GM19455 (cell line): ENCODE measurements at regions not wholly inside any gene's neighbourhood (a gene's known extent, or its start where the extent isn't known, plus 50 kb on each side); places are given as distances from the start of the nearest gene placed in this dataset.
"Not testable (repeated sequence)": the region's sequence is repeated elsewhere in the genome, so short reads cannot be mapped to it uniquely, and the experiment has no call there.

Experiments
- ATAC-seq: cut with Tn5 transposase; IDR thresholded peaks from one replicate; pipeline ENCODE4 v1.9.1; 2021; ENCODE audit not compliant: unreplicated experiment

GRCh38 chr7:46071076-46071475 lies 150.0 kb upstream of the IGFBP3 start:
- ATAC-seq, result no peak

- no peak for ATAC-seq
Measured at GRCh38 chr7:46068159-46068558, 147.1 kb upstream of the IGFBP3 start.

- no peak for ATAC-seq
Measured at GRCh38 chr7:46059308-46060020, 138.4 kb upstream of the IGFBP3 start.

DNA sequence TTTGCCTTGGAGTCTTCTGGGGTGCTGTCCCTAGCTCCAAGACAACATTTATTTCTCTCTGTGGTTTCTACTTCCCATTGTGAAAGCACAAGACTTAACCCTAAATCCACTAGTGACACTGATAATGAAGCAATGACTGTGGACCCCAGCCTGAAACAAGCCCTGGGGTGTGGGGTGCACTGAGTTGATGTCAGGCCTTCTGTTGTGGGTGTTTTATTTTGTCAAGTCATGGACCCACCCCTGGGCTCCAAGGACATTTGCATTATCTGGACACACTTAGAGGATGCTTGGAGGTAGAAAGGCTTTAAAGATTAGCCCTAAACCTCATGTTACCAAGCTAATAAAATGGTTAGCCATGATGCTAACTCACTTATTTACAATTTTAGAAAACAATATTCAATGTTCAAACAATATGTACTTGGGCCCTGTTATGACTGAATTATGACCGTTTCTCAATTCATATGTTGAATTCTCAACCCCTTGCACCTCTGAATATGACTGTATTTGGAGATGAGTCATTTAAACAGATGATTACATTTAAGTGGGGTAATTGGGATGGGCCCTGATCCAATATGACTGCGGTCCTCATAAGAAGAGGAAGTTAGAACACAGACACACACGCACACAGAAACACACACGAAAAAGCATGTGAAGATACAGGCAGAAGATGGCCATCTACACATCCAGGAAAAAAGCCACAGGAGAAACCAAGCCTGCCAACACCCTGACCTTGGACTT lies 137.2 kb upstream of the IGFBP3 start:
- no peak for ATAC-seq

GRCh38 chr7:46054915-46055314 lies 133.8 kb upstream of the IGFBP3 start:
- ATAC-seq, result no peak

DNA sequence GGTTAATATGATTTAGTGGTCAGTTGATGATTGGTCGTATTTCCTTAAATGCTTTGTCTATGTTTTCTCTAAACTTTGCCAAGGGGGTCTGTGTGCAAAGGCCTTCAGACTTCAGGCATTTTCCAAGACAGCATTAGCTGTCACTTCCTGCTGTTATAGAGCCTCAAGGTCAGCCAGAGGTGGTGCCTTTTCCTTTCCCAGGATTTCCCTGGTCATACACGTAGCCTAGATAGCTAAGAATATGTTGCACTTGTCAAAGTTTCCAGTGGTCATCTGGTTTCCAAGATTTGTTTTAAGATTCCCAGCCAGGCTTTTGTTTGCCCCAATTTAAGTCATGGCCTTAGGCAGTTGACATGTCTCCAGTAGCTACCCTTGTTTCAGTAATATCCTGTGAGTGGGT lies 133.2 kb upstream of the IGFBP3 start:
- ATAC-seq, result no peak

DNA sequence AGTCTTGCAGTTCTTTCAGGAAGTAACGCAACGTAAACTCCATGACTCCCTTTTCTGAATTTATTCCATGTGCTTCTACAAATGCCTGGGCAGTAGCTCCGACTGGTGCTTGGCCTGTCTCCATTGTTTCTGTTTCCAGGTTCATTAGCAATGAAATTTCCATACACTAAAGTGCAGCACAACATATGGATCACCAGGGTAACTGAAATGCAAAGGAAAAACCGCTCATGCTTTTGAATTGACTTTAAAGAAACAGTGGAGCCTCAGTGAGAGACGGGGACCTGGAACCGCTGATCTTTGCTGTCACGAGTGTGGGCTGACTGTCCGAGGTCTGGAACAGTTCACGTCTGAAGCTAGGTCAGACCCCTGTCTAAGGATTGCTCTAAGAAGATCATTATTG lies 126.5 kb upstream of the IGFBP3 start:
- ATAC-seq, result no peak

GRCh38 chr7:46043338-46043737 lies 122.3 kb upstream of the IGFBP3 start:
- not testable (repeated sequence) for ATAC-seq

- not testable (repeated sequence) for ATAC-seq
Measured at GRCh38 chr7:46039813-46040212, 118.7 kb upstream of the IGFBP3 start.

- no peak for ATAC-seq
Measured at GRCh38 chr7:46035166-46035565, 114.1 kb upstream of the IGFBP3 start.

- ATAC-seq, result no peak
Measured at GRCh38 chr7:46034056-46034768, 113.1 kb upstream of the IGFBP3 start.

GRCh38 chr7:46033592-46033991 lies 112.5 kb upstream of the IGFBP3 start:
- no peak for ATAC-seq

- ATAC-seq, result no peak
Measured at GRCh38 chr7:46032942-46033341, 111.9 kb upstream of the IGFBP3 start.

GRCh38 chr7:46032353-46032752 lies 111.3 kb upstream of the IGFBP3 start:
- no peak for ATAC-seq

GRCh38 chr7:46029111-46029704 lies 108.1 kb upstream of the IGFBP3 start:
- ATAC-seq, result no peak

- ATAC-seq, result no peak
Measured at GRCh38 chr7:46028246-46028645, 107.2 kb upstream of the IGFBP3 start.

DNA sequence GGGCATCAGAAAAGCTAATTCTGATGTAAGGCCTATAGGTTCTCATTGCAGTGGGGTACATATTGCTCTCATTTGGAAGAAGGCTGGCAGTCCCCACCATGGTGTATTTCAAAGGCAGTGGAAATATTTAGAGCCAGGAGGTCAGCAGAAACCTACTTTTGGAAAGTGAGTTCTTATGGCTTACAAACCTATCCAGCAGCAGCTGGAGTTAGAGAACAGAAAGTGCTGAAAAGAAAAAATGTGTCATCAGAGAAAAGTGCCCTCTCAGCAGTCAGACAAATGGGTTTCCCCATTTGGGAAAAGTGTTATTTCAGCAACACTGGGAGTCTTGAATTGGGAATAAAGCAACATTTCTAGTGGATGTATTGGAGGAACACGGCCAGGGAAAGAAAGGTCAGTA lies 105.7 kb upstream of the IGFBP3 start:
- ATAC-seq, result no peak

DNA sequence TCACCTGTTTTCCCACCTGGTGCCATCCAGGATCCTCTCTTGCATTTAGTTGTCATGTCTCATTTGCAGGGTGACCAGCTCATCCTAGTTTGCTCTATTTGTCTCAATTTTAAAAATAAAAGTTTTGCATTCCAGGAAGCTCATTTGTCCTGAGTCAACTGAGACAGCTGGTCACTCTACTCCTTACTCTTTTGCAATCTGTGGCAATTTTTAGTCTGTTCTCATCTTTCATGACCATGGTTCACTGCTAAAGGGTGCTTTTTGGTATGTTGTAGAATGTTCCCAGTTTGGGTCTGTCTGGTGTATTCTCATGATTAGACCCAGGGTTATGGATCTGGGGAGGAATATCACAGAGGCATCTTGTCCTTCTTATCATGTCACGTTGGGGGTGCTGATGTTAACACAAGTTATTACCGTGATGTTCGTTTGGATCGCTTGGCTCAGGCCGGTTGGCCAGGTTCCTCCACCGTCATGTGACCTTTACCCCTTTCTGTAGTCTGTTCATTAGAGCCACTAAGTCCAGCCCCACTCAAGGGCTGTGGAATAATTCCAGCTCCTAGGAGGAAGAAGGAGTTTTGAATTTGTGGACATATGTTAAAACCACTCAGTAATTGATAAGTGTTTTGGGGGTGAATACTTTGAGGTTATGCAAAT lies 103.3 kb upstream of the IGFBP3 start:
- ATAC-seq, result no peak

DNA sequence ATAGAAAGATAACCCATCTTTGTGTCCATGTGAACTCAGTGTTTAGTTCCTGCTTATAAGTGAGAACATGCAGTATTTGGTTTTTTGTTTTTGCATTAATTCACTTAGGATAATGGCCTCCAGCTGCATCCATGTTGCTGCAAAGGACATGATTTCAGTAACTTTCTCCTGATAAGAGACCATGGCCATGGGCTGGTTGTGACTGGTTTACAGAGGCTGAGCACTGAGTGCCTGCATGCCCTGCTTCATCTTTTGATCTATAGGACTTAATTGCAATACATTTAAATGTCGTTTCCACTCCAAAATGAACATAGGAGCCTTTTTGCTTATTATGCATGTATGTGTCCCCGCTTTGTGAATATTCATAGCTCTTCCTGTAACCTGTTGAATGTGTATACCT lies 101.3 kb upstream of the IGFBP3 start:
- ATAC-seq, result no peak

GRCh38 chr7:46015107-46015868 lies 94.2 kb upstream of the IGFBP3 start:
- no peak for ATAC-seq
